H1 (cell line): ENCODE measurements at regions not wholly inside any gene's neighbourhood (a gene's known extent, or its start where the extent isn't known, plus 50 kb on each side); places are given as distances from the start of the nearest gene placed in this dataset.

ENCODE experiments used
- CTCF ChIA-PET: fragments of 300-600 bp; sonication (Branson Sonifier 250); formaldehyde crosslinking; loops from one replicate; lab custom pipeline; 2021; ENCODE audit not compliant: partially characterized antibody; lab: Charles Lee
- POLR2A ChIA-PET: fragments of 300-600 bp; sonication (Branson Sonifier 250); formaldehyde crosslinking; loops from one replicate; lab custom pipeline; 2021; ENCODE audit warnings: inconsistent platforms; ENCODE audit not compliant: partially characterized antibody; lab: Charles Lee
- DNase-seq, 2 experiments: peaks; one replicate each; pipeline versions ENCODE4 v3.0.0 to v3.0.0-alpha.2; 2010 to 2022; ENCODE audit warnings: low spot score in 2 of 2, low read depth in 1 of 2, mixed read lengths in 1 of 2
- FAIRE-seq: peaks from 2 replicates; lab custom pipeline; 2011; peaks lifted over from hg19 to GRCh38; lab: Jason Lieb, UNC
- H2AFZ ChIP-seq: 2 replicates; pipeline ENCODE4 v1.8.1; 2012; ENCODE audit warnings: low read length, inconsistent platforms
- H2AK5ac ChIP-seq: 2 replicates; pipeline ENCODE4 v1.6.1; 2013; ENCODE audit warnings: low read depth, low read length
- H2BK120ac ChIP-seq: replicated peaks from 2 replicates; pipeline ENCODE3; 2013; ENCODE audit warnings: low read depth, low read length, inconsistent platforms
- H2BK12ac ChIP-seq: 2 replicates; pipeline ENCODE4 v1.6.1; 2013; ENCODE audit warnings: low read depth, low read length
- H2BK15ac ChIP-seq: 2 replicates; pipeline ENCODE4 v1.6.1; 2013; ENCODE audit warnings: low read length
- H2BK20ac ChIP-seq: 2 replicates; pipeline ENCODE4 v1.6.1; 2013; ENCODE audit warnings: low read length
- H2BK5ac ChIP-seq: 2 replicates; pipeline ENCODE4 v1.6.1; 2013; ENCODE audit warnings: low read depth, low read length
- H3K14ac ChIP-seq: 2 replicates; pipeline ENCODE4 v1.6.1; 2013; ENCODE audit warnings: inconsistent platforms; ENCODE audit not compliant: insufficient read length
- H3K18ac ChIP-seq: 2 replicates; pipeline ENCODE4 v1.6.1; 2013; ENCODE audit warnings: low read length; ENCODE audit errors: extremely low read depth
- H3K23ac ChIP-seq: 2 replicates; pipeline ENCODE4 v1.6.1; 2013; ENCODE audit warnings: inconsistent platforms; ENCODE audit not compliant: insufficient read length
- H3K23me2 ChIP-seq: 2 replicates; pipeline ENCODE4 v1.6.1; 2013; ENCODE audit warnings: low read depth, low read length
- H3K27ac ChIP-seq: 2 replicates; pipeline ENCODE4 v1.6.1; 2011; ENCODE audit warnings: low read depth, low read length, inconsistent platforms
- H3K27me3 ChIP-seq, 4 experiments: replicated peaks in 1 of 4; 1 replicate in 1 of 4; 2 replicates in 3 of 4; pipeline versions ENCODE4 v1.6.1 to v1.8.1; 2011 to 2013; ENCODE audit warnings: low read length in 3 of 4, mild to moderate bottlenecking in 3 of 4, inconsistent platforms in 2 of 4, mixed read lengths in 2 of 4, moderate library complexity in 1 of 4; ENCODE audit not compliant: control insufficient read depth in 3 of 4, insufficient read depth in 3 of 4; ENCODE audit errors: extremely low read depth in 1 of 4
- H3K36me3 ChIP-seq, 4 experiments: 2 replicates each; pipeline versions ENCODE4 v1.6.1 to v1.8.1; 2011 to 2013; ENCODE audit warnings: mild to moderate bottlenecking in 4 of 4, low read length in 3 of 4, moderate library complexity in 2 of 4, control low read depth in 1 of 4, inconsistent platforms in 1 of 4; ENCODE audit not compliant: insufficient read depth in 4 of 4, control insufficient read depth in 2 of 4
- H3K4ac ChIP-seq: replicated peaks from 2 replicates; pipeline ENCODE3; 2013; ENCODE audit warnings: low read length, low read depth, mixed read lengths, inconsistent platforms; ENCODE audit not compliant: insufficient read length
- H3K4me1 ChIP-seq, 4 experiments: replicated peaks in 1 of 4; 1 replicate in 1 of 4; 2 replicates in 3 of 4; pipeline versions ENCODE4 v1.6.1 to v1.8.1; 2011 to 2013; ENCODE audit warnings: low read length in 3 of 4, inconsistent platforms in 2 of 4, mixed read lengths in 1 of 4; ENCODE audit not compliant: insufficient read depth in 4 of 4, control insufficient read depth in 3 of 4
- H3K4me2 ChIP-seq, 2 experiments: 2 replicates each; pipeline versions ENCODE4 v1.6.1 to v1.8.1; 2011 to 2013; ENCODE audit warnings: low read depth in 2 of 2, low read length in 2 of 2, control low read depth in 1 of 2, inconsistent platforms in 1 of 2, mild to moderate bottlenecking in 1 of 2; ENCODE audit not compliant: insufficient read depth in 1 of 2
- H3K4me3 ChIP-seq, 4 experiments: fragments of 200-600, 300-600 bp in 1 of 4; sonication (generic), shearing (Covaris generic), sonication (Bioruptor Twin) in 1 of 4; 2 replicates each; pipeline versions ENCODE4 v1.5.1 to v1.8.1; 2011 to 2016; ENCODE audit warnings: low read length in 4 of 4, low read depth in 3 of 4, control low read depth in 2 of 4, inconsistent platforms in 2 of 4, mild to moderate bottlenecking in 2 of 4, mixed read lengths in 1 of 4, moderate library complexity in 1 of 4; ENCODE audit not compliant: insufficient read depth in 2 of 4; ENCODE audit errors: extremely low read depth in 1 of 4
- H3K56ac ChIP-seq: replicated peaks from 2 replicates; pipeline ENCODE3; 2013; ENCODE audit warnings: low read depth, mild to moderate bottlenecking, mixed read lengths, low read length, inconsistent platforms; ENCODE audit not compliant: insufficient read length
- H3K79me1 ChIP-seq: 2 replicates; pipeline ENCODE4 v1.6.1; 2013; ENCODE audit warnings: low read depth, low read length, control low read depth
- H3K79me2 ChIP-seq, 2 experiments: 2 replicates each; pipeline versions ENCODE4 v1.6.1 to v1.8.1; 2012 to 2013; ENCODE audit warnings: low read length in 2 of 2, mild to moderate bottlenecking in 2 of 2, inconsistent platforms in 1 of 2; ENCODE audit not compliant: insufficient read depth in 2 of 2, control insufficient read depth in 1 of 2
- H3K9ac ChIP-seq, 4 experiments: replicated peaks in 1 of 4; 1 replicate in 1 of 4; 2 replicates in 3 of 4; pipeline versions ENCODE4 v1.6.1 to v1.8.1; 2011 to 2013; ENCODE audit warnings: low read depth in 3 of 4, low read length in 3 of 4, control low read depth in 2 of 4, mild to moderate bottlenecking in 2 of 4, moderate library complexity in 2 of 4, inconsistent platforms in 1 of 4; ENCODE audit errors: extremely low read depth in 1 of 4
- H3K9me3 ChIP-seq, 2 experiments: 2 replicates each; pipeline versions ENCODE4 v1.6.1 to v1.8.1; 2012 to 2013; ENCODE audit warnings: mild to moderate bottlenecking in 2 of 2, moderate library complexity in 2 of 2, control low read depth in 1 of 2, inconsistent platforms in 1 of 2, low read depth in 1 of 2, low read length in 1 of 2, mixed read lengths in 1 of 2; ENCODE audit not compliant: insufficient read depth in 2 of 2
- H4K20me1 ChIP-seq, 2 experiments: replicated peaks in 1 of 2; 2 replicates each; pipeline versions ENCODE3 to v1.8.1; 2011 to 2013; ENCODE audit warnings: inconsistent platforms in 2 of 2, low read length in 2 of 2, mild to moderate bottlenecking in 1 of 2; ENCODE audit not compliant: insufficient read depth in 2 of 2, control insufficient read depth in 1 of 2
- H4K5ac ChIP-seq: 2 replicates; pipeline ENCODE4 v1.6.1; 2013; ENCODE audit warnings: low read length, low read depth, mixed read lengths, inconsistent platforms; ENCODE audit not compliant: insufficient read length
- H4K8ac ChIP-seq: 2 replicates; pipeline ENCODE4 v1.8.0; 2013; ENCODE audit warnings: mild to moderate bottlenecking, moderate library complexity, low read length, inconsistent platforms; ENCODE audit not compliant: insufficient read depth; ENCODE audit errors: extremely low read depth
- H4K91ac ChIP-seq: replicated peaks from 2 replicates; pipeline ENCODE3; 2013; ENCODE audit warnings: low read length, mixed read lengths, inconsistent platforms; ENCODE audit not compliant: insufficient read length
- E2F6 ChIP-seq: IDR thresholded peaks from 2 replicates; pipeline ENCODE4 v1.6.1; 2012; ENCODE audit warnings: inconsistent platforms
- FOSL1 ChIP-seq: IDR thresholded peaks from 2 replicates; pipeline ENCODE4 v1.6.1; 2011; ENCODE audit warnings: mild to moderate bottlenecking, low read depth, low read length, moderate library complexity; ENCODE audit not compliant: insufficient read depth
- GTF2F1 ChIP-seq: IDR thresholded peaks from 2 replicates; pipeline ENCODE4 v1.6.1; 2012; ENCODE audit warnings: low read depth, low read length, improper control_type of control experiment, borderline replicate concordance
- MAX ChIP-seq: IDR thresholded peaks from 2 replicates; pipeline ENCODE4 v1.6.1; 2012; ENCODE audit warnings: inconsistent platforms
- NANOG ChIP-seq: IDR thresholded peaks from 2 replicates; pipeline ENCODE4 v1.6.1; 2011; ENCODE audit warnings: low read length, low read depth, mild to moderate bottlenecking, inconsistent platforms; ENCODE audit not compliant: insufficient read depth, poor library complexity, severe bottlenecking
- SAP30 ChIP-seq: fragments of 300-600 bp; sonication (generic); IDR thresholded peaks from 2 replicates; pipeline ENCODE4 v1.7.1; 2012; ENCODE audit warnings: low read length, moderate library complexity, mild to moderate bottlenecking, inconsistent platforms; ENCODE audit not compliant: insufficient read depth, insufficient replicate concordance
- SIRT6 ChIP-seq: IDR thresholded peaks from one replicate; pipeline ENCODE4 v1.7.1; 2012; ENCODE audit warnings: low read length, inconsistent platforms
- SP1 ChIP-seq: IDR thresholded peaks from 2 replicates; pipeline ENCODE4 v1.6.1; 2011; ENCODE audit warnings: low read depth, low read length
- TAF7 ChIP-seq: optimal IDR thresholded peaks from 2 replicates; pipeline ENCODE3; 2011; ENCODE audit warnings: low read depth, mild to moderate bottlenecking, inconsistent platforms, low read length, moderate library complexity, borderline replicate concordance
- TEAD4 ChIP-seq: IDR thresholded peaks from 2 replicates; pipeline ENCODE4 v1.6.1; 2012; ENCODE audit warnings: low read depth, low read length, inconsistent platforms, mixed read lengths
- YY1 ChIP-seq: IDR thresholded peaks from 2 replicates; pipeline ENCODE4 v1.6.1; 2011; ENCODE audit warnings: low read depth, mild to moderate bottlenecking, low read length
- WGBS, 2 experiments: shearing (Covaris generic) in 1 of 2; methylation state at CpG; one replicate each; pipeline versions ENCODE4 v1.1.6 to v1.1.7; 2013 to 2015; ENCODE audit warnings: low lambda C conversion rate in 2 of 2, mixed read lengths in 2 of 2, inconsistent platforms in 1 of 2, low coverage in 1 of 2, missing lambda C conversion rate in 1 of 2; ENCODE audit not compliant: insufficient replicate concordance in 2 of 2, insufficient coverage in 1 of 2, insufficient read length in 1 of 2; ENCODE audit errors: extremely low coverage in 1 of 2, missing lambda C conversion rate in 1 of 2; 5-methylcytosine and 5-hydroxymethylcytosine counted together

- H3K27ac ChIP-seq: no peak overlapping the region
- FAIRE-seq (no peak), DNase-seq (no peak)
- no peak overlapping the region for H2BK5ac ChIP-seq
- H2BK20ac ChIP-seq: no peak overlapping the region
- no peak overlapping the region for H2AFZ ChIP-seq
- no peaks in the 10 kb centered on the region for H3K23me2 ChIP-seq
- 87% methylated on average over 21 of the region's 23 CpGs; no CpG with 5 or more reads in 1 of the 2 experiments for WGBS, 2 experiments
- no peak overlapping the region for H2BK12ac ChIP-seq
- no peak overlapping the region for H3K4me3 ChIP-seq
- H2BK15ac ChIP-seq: 0 out of 2 replicates have a peak overlapping the region, but pooled peaks have one; percentile 46
- H3K4me2 ChIP-seq: no peak overlapping the region
- CTCF ChIA-PET: interaction anchor here (0.9 to 1.3 kb wide), 4 partner anchors 26 to 166 kb away, joined by 3 read pairs; no protein-coding TSS in a partner anchor
- no peaks in the 10 kb centered on the region for H3K79me1 ChIP-seq
- H2AK5ac ChIP-seq: no peak overlapping the region
- H3K9ac ChIP-seq: no peak overlapping the region
- no peak overlapping the region for H3K14ac ChIP-seq
- POLR2A ChIA-PET: no interaction called here
- H4K20me1 ChIP-seq: no peaks in the 10 kb centered on the region
- no peak overlapping the region for H3K23ac ChIP-seq
- no peak overlapping the region for H4K91ac ChIP-seq
- no peak overlapping the region for H2BK120ac ChIP-seq
- H3K18ac ChIP-seq: no peak overlapping the region; the same call in 1 of the 2 replicates
- H3K36me3 ChIP-seq: no peaks in the 10 kb centered on the region
- no peaks in the 10 kb centered on the region for H3K9me3 ChIP-seq
- H4K5ac ChIP-seq: no peak overlapping the region
- H3K4ac ChIP-seq: no peak overlapping the region
- no peaks in the 10 kb centered on the region for H3K79me2 ChIP-seq
- no peak overlapping the region for H3K56ac ChIP-seq
- H4K8ac ChIP-seq: no peak overlapping the region
- H3K27me3 ChIP-seq: no peaks in the 10 kb centered on the region
- peaks cover 0 to 4% (median 0%) of the 10 kb centered on the region in 4 experiments; a peak in 2 of 7 replicates for H3K4me1 ChIP-seq
- TF ChIP-seq NANOG (no peak), GTF2F1 (no peak), TAF7 (no peak), SP1 (no peak), TEAD4 (no peak), FOSL1 (no peak), YY1 (no peak), SAP30 (no peak), E2F6 (no peak), MAX (no peak), SIRT6 (no peak)
These were observed 159.1 kb downstream of the OLFM1 start for GRCh38 chr9:135246248-135247205.
